ENCODE measurements at regions not wholly inside any gene's neighbourhood (a gene's known extent, or its start where the extent isn't known, plus 50 kb on each side); places are given as distances from the start of the nearest gene placed in this dataset.
A peak's percentile ranks its signal among the peaks of the same experiment; 100 is the strongest.

DNA sequence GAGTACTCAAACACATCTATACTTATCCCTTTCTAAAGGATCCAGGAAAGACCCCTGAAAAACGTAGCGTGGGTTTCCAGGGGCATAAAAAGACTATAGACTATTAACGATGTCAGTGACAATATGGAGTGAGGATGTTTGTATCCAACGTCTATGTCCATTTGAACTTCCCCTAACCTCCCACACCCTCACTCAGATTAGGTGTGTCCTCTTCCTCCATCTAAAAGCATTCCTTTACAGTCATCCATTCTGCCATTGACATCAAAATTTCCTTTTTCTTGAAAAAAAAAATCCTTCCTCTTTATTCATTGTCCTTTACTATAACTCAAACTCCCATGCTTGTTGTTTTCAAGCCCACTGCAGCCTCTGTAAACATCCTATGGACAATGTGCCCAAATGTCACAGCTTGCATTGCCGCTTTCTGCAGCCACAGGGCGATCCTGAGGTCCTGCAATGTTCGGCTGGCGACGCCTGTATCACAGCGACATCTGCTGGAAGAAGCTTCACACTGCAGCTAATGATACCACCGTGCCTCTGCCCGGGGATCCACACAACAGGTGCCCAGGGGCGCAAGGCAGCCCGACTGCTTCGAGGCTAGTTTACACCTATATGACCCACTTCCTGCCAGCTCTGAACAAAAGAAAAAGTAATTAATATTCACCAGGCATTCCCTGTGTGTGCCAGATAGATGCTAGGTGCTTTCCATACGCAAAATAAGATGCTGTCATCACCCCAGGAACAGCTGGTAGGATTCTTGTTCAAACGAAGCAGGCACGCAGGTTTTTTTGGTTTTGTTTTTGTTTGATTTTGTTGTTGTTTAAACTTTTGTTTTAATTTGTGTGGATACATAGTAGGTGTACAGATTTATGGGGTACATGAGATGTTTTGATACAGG lies 267.9 kb upstream of the GHITM start:
- peak; percentile 53 for DNase-seq (ENCODE audit: low spot score)

DNA sequence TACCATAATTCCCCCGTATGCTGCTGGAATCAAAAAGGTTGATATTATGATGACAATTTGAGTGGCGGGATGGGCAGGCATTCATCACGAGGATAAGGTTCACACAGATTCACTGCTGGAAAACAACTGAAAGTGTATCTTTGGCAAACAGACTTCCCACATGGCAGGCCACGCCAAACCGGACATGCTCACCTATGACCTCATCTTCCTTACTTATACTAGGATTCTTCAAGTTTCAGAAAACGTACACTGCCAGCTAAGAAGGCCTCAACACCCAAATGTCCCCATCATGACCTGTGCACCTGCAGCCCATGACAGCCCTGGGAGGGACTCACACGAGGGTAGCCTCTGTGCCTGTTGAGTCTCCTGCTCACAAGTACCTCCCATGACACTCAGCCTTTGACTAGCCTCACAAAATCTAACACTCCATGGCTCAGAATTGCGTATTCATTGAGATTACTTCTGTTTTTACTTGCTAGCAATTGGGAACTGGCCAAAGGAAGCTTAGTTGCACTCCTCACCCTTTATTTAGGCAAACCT lies 259.0 kb upstream of the GHITM start:
- DNase-seq (ENCODE audit: low spot score): no peak

DNA sequence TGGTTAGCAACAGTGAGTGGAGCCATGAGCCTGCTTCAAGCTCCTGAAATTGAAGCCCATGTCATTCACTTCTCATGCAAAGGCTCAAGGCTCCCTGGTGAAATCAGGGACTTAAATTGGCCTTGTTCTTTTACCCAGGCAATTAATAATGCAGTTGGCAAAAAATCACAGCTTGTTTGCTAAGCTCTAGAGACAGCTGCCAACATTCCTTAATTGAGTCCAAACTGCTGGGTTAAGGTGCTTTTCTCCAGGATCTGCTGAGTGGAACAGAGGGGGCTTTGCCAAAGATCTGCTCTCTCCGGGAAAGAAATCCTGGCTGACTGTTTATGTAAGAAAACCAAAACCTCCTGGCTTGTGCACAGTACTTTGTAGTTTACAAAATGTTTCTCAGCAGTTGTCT lies 257.6 kb upstream of the GHITM start:
- no peak for DNase-seq (ENCODE audit: low spot score)

DNA sequence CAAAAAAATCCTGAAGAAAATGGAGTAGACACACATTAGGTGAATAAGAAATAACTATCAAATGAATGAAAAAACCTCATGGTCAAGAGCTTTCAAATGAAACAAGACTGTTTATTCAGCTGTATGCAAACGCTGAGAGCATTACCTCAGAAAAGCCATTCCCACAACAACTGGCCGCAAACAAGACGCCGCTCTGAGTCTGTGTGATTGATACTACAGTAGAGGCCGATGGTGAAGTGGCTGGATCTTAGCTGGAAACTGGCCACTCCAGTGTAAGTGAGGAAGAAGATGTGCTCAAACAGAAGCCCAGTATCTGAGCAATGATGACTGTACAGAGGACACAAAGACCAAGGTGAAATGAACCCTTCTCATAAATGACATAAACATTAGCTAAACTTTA lies 252.4 kb upstream of the GHITM start:
- no peak for DNase-seq (ENCODE audit: low spot score)

DNA sequence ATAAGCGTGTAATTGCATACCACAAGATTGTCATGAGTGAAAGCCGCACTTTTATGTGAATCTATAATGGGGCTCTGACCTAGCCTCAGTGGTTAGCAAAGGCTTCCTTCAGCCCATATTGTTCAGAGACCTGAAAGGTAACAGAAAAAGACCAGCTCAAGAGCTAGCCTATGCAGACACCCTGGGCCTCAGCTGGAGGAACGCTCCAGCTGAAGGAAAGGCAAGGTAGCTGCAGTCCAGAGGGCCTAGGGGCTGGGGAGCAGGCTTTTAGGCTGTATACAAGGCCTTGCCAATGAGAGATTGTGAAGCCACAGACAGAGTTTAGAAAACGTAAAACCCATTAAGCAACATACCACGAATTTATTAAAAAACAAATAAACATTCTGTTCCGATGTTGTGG lies 246.6 kb upstream of the GHITM start:
- no peak for DNase-seq (ENCODE audit: low spot score)

DNA sequence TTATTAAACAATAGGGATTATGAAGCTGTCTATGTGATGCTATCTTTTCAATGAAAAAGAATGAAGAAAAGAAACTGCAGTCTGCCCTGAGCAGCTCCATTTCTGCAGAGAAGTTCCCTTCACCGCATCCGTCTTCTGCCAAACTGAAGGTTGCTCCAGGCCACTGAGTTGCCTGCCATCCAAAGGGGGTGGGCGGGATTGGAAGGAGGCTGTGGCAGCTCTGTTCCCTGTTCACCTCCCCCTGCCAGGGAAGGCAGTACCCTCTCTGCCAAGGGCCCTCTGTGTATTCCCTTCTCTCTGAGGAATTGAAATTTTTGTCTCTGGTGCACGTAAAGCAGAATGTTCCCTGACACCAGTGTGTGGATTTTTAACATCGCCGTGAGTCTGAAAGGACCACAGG lies 243.1 kb upstream of the GHITM start:
- no peak for DNase-seq (ENCODE audit: low spot score)

DNA sequence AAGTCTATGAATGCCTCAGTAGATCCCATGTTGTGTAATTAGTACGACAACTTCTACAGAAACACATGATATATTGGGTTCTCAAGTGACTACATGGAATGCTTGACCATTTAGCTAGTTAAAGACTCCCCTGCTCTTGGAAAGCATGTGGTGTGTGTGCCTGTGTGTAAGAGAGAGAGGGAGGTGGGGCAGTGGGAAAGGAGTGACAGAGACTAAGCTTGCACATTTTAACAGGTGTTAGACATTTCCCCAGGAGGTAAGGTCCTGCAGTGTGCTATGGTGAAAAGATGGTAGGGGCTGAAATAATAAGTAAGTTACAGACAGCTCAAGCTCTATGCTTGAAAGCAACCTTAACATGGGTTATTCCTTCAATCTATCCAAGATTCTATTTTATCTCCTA lies 241.7 kb upstream of the GHITM start:
- DNase-seq (ENCODE audit: low spot score): no peak

DNA sequence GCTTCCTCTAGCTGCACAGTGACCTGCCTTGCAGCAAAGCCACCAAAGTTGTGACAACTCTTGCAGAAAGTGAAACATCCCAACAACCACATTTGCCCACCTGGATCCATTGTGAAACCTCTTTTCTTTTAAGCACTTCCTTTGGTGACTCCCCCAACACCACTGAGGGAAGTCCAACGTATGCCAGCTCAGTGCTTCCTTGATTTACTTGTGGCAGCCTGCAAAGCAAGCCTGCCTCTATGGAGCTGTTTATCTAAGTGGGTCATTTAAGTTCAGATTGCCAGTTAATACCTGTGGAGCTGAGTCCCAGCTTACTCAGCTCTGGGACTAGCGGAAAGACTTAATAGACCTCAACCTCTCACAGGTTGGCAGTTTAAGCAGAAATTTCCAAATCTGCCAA lies 230.8 kb upstream of the GHITM start:
- no peak for DNase-seq (ENCODE audit: low spot score)

DNA sequence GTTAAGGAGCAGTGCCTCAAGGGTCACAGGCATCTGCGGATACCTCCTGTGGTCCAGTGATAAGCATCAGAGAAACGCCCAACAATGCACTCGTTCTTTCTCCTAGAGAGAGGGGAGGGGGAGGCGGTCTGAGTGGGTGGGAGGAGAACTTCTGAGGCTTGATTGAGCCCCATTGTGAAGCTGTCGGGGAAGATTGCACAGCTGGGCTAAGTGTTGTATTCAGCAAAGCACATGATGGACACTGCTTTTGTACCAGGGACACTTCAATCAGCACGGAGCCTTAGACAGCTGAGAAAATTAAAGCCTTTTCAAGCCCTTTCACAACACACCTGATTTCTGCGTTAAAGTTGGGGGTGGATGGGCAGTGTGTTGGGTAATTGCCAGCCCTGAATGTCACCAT lies 230.3 kb upstream of the GHITM start:
- DNase-seq (ENCODE audit: low spot score): no peak

DNA sequence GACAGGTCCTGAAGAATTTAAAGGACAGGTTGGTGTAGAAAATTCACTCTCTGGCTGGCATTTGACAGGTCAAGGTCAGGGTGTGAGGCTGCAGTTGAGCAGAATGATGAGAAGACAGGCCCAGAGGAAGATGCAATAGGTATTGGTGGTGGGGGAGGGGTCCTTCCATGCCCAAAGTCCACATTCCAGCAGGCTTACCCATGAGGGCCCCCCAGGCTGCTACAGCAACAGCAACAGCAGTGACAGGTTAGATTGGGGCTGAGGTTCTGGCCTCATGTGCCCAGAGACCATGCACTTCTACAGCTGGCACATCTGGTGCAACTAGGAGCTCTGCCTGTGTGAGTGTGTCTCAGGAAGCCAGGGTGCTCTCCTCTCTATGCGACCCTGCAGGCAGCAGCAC lies 223.5 kb upstream of the GHITM start:
- DNase-seq (ENCODE audit: low spot score): no peak

DNA sequence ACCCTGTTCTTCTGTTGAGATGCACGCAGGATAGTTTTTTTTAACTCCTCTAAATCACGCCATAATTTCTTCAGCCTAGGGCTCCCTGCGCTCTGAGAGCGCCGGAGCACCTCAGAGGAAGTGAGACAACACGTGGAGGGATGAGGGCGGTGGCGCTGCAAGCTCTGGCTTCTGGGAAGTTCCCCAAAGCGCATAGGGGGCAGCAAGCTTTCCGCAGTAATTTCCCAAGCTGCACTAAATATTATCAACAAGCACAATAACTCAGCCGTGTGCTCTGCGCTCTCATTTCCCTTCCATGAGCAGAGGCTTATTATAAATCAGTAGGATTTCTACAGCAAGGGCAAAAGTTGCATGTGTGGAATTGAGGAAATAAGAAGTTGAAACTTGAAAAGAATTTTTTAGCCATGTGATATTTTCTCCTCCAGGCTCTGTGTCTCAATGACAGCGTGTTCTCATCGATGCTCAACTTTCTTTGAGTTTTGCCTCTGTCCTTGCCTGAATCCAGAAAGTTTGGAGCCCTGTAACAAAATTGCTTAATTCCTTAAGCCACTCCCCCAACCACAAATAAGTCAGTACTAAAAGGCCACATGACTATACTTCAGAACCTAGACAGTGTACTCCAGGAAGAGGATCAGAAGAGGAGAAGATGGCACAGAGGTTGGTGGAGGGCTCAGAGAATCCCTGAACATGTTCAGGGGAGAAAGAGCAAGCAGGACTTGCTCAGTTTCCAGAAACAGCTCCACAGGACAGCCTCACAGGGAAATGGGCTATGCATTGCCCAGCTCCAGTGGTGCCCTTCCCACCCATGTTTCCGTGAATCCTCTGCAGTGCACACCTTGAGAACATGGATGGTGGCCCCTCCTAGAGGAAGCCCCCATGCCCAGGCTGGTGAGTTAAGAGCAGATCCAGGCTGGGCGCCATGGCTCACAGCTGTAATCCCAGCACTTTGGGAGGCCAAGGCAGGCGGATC lies 221.5 kb upstream of the GHITM start:
- no peak for DNase-seq (ENCODE audit: low spot score)

DNA sequence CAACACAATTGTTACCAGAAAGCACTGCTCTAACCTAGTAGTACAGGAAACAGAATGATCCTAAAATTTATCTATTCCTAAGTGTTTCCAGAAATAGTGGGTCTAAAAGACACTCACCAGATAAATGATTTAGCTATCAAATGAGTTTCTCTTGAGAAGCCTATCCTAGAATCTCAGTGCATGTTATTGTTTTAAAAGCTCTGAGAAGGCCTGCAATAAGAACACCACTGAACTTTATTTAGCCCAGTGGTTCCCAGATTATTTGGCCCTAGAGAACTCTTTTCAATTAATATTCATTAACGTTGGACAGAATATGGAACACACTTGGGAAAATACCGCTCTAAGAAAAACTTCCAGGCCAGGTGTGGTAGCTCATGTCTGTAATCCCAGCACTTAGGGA lies 220.1 kb upstream of the GHITM start:
- DNase-seq (ENCODE audit: low spot score): no peak

DNA sequence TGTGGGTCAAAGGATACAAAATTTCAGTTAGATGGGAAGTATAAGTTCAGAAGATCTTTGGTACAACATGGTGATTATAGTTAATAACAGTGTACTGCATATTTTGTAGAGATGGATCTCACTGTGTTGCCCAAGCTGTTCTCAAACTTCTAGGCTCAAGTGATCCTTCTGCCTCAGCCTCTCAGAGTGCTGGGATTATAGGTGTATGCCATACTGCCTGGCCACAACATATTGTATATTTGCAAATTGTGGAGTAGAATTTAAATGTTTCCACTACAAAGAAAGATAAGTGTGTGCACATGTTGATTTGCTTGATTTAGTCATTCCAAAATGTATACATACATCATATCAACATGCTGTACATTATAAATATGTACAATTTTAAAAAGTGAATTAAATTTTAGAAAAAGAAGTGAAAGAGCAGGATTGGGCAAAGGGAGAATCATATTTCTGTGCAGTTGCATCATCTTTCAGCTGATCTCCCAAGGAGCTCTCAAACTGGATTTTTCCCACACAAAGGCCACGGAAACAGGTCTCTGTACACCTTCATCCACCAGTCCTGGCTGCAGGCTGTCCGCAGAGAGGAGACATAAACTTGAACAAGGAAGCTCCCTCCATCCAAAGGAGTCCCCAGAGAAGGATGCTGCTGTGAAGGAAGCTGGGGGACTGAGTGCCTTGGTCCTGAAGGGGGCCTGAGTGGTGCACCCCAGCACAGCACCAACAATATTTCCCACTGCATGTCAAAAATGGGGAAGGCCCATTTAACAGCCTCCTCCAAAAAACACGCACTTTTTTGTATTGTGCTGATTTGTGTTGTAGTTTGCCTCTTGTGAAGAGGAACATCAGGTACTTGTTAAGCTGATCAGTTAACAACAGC lies 217.1 kb upstream of the GHITM start:
- no peak for DNase-seq (ENCODE audit: low spot score)

DNA sequence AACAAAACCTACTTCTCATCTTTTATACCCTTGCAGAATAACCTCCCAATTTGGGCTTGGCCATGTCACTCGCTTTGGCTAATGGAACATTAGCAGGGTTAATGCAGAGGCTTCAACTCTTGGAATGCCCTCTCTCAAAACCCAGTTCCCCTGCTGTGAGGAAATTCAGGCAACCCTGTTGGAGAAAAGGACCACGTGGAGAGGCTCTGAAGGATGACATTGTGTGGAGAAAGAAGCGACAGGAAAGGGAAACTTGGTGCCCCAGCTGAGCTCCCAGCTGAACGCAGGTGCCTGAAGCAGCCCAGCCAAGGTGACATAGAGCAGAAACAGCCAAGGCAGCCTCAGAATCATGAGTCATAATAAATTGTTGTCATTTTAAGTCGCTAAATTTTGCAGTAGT lies 214.2 kb upstream of the GHITM start:
- DNase-seq (ENCODE audit: low spot score): no peak

DNA sequence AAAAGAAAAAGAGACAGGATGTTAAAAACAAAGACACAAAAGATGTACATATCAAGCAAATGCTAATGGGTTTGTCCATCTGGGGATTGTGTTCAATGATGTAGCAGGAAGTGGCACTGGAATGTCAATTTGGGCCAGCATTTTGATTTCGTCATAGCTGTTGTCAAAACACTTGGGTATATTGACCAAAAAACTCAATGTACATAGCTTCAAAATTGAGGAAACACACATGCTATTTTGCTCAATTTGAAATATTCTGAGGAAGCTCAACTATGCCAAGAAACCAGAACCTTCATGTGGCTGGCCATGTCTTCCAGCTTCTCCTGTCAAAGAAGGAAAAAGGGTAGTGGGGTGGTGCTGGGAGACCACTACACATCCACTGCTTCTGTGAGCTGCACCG lies 212.7 kb upstream of the GHITM start:
- DNase-seq (ENCODE audit: low spot score): no peak

DNA sequence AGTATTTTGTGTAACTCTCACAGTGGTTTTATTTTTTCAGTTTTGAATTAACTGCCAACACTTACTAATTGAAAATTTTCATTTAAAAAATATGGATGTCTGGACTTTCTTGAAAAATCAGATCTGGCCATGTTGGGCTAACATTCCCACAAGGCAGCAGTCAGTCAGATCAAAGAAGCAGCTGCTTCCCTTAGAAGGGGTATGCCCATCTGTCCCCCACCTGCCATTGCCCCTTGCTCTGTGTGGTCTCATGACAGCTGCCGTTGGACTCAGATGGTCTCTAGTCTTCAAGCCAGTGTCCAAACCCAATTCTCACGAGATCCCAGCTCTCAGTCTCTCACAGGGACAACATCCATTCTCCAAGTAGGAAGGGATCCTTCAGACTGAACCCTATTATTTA lies 212.1 kb upstream of the GHITM start:
- no peak for DNase-seq (ENCODE audit: low spot score)

DNA sequence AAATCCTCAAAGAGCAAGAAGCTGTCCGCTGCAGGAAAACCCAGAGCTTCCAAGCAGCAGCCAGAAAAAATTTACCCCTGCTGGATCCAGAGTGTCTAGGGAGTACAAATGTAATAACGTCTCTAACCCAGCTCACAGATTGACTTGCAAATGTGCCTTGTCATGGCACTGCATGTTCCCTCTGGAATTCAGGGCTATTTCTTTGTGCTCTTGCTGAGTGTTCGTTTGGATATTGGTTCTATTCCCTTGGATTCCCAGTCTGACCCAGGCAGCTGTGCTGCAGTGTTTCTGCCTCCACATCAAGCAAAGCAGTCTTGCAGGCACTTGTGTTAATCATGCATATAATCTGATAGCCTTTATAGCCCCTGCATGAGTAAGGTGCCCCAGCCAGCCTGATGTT lies 209.9 kb upstream of the GHITM start:
- DNase-seq (ENCODE audit: low spot score): no peak

DNA sequence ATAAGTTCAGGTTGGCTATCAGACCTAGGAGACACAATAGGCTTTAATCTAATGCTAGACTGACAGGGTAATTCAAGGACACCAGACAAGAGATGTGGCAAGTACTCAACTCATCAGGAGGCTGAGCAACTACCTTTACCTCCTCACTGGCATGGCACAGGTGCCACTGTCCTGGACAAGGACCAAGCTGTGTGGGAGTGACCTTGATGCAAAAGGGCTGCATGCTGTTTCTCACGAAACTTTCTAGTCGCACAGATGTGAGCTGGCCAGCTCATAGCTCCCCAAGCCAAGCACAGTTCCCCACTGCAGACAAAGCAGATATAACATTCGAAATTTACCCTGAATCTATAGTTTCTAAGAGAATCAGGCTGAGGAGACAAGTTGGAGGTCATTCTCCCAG lies 207.6 kb upstream of the GHITM start:
- DNase-seq (ENCODE audit: low spot score): no peak

DNA sequence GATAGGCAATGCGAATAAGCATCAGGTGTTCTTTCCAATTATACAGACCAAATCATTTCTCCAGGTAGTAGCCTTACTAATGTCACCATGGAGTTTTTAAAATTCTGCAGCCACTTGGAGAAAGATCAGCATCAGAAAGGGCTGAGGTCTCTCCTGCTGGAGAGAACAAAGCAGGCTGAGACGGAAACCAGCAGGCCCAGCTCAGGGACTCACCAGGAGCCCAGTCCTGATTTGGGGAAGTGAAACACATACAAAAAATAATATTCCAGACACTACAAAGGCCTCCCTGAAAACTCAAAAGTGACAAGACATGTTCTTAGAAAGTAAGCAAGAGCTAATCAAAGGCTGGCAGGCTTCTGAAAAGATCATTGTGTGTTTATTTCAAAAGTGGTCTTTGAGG lies 207.1 kb upstream of the GHITM start:
- DNase-seq (ENCODE audit: low spot score): no peak

DNA sequence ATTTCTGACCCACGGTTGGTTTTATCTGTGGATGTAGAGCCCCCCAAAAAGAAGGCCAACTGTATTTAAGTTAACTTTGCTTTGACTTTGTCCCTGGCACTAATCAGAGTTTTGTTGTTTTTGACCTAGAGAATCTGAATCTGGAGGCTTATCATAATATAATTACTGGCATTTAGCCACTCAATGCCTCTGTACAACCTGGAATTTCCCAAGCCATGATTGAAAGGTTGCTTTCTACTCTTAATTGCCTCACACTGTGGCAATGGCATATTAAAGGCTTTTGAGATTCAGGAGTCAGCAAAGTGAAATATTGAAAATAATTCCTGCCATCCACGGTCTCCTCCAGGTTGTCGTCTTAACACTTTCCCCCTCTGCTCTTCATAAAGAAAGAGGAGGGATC lies 205.2 kb upstream of the GHITM start:
- no peak for DNase-seq (ENCODE audit: low spot score)

DNA sequence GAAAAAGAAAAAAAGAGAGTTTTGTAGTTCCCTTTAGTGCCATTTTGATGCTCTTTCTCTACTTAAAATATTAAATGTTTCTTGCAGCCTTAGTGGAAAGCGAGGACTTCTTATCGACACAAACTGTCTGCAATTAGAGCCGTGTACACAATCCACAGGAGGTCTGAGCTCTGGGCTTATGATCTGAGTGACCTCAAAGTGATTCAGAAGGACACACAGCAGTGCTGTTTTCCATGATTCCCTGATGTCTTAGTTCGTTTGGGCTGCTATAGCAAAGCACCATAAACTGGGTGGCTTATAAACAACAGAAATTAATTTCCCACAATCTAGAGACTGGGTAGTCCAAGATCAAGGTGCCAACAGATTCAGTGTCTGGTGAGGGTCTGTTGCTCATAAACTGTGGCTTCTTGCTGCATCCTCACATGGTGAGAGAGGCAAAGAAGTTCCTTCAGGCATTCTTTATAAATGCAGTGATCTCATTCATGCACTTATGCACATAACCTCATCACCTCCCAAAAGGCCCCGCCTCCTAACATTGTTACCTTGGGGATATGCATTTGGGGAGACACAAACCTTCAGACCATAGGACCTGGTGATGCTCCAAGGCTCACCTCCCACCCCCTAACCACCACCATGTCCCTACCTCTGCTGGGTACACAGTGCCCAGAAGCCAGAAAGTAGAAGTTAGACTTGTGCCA lies 204.5 kb upstream of the GHITM start:
- no peak for DNase-seq (ENCODE audit: low spot score)

Measured in hematopoietic multipotent progenitor cell treated with erythropoietin and hydrocortisone succinate and interleukin-3 and kit ligand, for 15 days (in vitro differentiated cells).